Liver (tissue), 3 donors: ENCODE measurements at regions not wholly inside any gene's neighbourhood (a gene's known extent, or its start where the extent isn't known, plus 50 kb on each side); places are given as distances from the start of the nearest gene placed in this dataset.

Source experiments
- CTCF ChIP-seq: fragments of 150-350 bp; IDR thresholded peaks from 2 replicates; pipeline ENCODE4 v1.5.1; 2017; ENCODE audit warnings: improper control_type of control experiment, low read depth, low read length; ENCODE audit not compliant: missing input control
- GABPA ChIP-seq, 2 donors: IDR thresholded peaks in 1 of 2; conservative IDR thresholded peaks in 1 of 2; 2 replicates each; pipeline ENCODE4 v1.6.1; 2016; ENCODE audit warnings: antibody characterized with exemption in 2 of 2, mild to moderate bottlenecking in 1 of 2, moderate library complexity in 1 of 2
- MAX ChIP-seq: IDR thresholded peaks from 2 replicates; pipeline ENCODE4 v1.6.1; 2016; ENCODE audit warnings: antibody characterized with exemption
- SP1 ChIP-seq: IDR thresholded peaks from 2 replicates; pipeline ENCODE4 v1.6.1; 2018; ENCODE audit warnings: antibody characterized with exemption, mild to moderate bottlenecking
- TAF1 ChIP-seq: conservative IDR thresholded peaks from 2 replicates; pipeline ENCODE4 v1.6.1; 2016; ENCODE audit warnings: antibody characterized with exemption, mild to moderate bottlenecking
- donor health status: healthy.
- donor health status: healthy.

DNA sequence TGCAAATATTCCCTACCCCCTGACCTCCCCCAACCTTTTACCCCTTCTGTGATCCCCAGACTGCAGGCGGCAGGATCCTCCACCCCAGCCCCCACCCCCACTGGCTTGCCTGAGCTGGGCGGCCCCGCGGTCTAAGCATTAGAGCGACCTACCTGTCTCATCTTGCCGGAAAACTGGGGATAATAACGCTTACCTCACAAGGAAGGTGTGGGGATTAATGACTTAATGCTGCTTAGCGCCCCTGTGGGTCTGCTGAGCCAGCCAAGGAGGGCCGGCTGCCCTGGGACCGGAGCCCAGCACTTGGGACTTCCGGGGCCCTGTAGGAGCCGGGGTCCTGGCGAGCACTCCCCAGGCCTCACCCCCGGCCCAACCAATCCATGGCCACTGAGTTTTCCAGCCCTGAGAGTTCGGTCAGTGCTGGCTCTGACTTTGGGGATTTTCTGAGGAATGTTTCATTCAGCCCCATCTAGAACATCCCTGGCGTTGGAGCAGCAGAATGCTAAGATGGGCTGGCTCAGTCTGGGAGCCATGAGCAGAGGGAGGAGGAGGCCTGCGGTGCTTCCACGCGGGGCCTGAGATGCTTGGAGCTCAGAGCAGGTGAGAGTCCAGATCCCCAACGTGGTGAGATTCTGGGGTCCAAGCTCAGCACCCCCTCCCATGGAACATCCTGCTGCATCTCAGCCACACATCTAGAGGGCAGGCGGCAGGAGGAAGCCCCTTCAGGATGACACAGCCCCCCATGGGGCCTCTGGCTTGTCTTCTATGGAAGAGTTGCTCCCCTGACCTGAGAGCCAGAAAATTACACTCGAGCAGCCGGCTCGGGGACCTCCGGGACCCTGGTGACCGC is 97.9 kb downstream of the RIPK4 start:
- TF ChIP-seq CTCF: no peak
- no peak for TF ChIP-seq TAF1
- no peak for TF ChIP-seq MAX
- TF ChIP-seq SP1: no peak
- TF ChIP-seq GABPA (IDR thresholded peaks at IDR 0.05 in 1 of 2, conservative IDR thresholded peaks at IDR 0.05 in 1 of 2): no peak
